Breast epithelium (tissue), 3 donors: ENCODE measurements at regions not wholly inside any gene's neighbourhood (a gene's known extent, or its start where the extent isn't known, plus 50 kb on each side); places are given as distances from the start of the nearest gene placed in this dataset.

ENCODE experiments used
- CTCF ChIP-seq, 3 donors: fragments of 450-650 bp; IDR thresholded peaks; one replicate each; pipeline ENCODE4 v1.5.1; 2016 to 2017; ENCODE audit warnings: antibody characterized with exemption in 3 of 3, mild to moderate bottlenecking in 3 of 3, moderate library complexity in 3 of 3
- POLR2A ChIP-seq: fragments of 450-650 bp; IDR thresholded peaks from one replicate; pipeline ENCODE4 v1.6.1; 2016; ENCODE audit warnings: antibody characterized with exemption, mild to moderate bottlenecking, moderate library complexity
- POLR2AphosphoS5 ChIP-seq, 3 donors: sonication (generic); formaldehyde crosslinking; IDR thresholded peaks; one replicate each; pipeline ENCODE4 v1.6.1; 2017; ENCODE audit warnings: antibody characterized with exemption in 3 of 3

- TF ChIP-seq POLR2AphosphoS5 (IDR thresholded peaks at IDR 0.05): no peak
- no peak for TF ChIP-seq CTCF (IDR thresholded peaks at IDR 0.05)
- TF ChIP-seq POLR2A: no peak
These were observed 259.8 kb upstream of the CLNK start for GRCh38 chr4:10944321-10944720.
